SK-N-SH treated with all-trans-retinoic acid at 6 μM for 48 hours (cell line): ENCODE measurements at regions not wholly inside any gene's neighbourhood (a gene's known extent, or its start where the extent isn't known, plus 50 kb on each side); places are given as distances from the start of the nearest gene placed in this dataset.

Source experiments
- POU6F1 ChIP-seq: fragments of 250-450 bp; sonication (Bioruptor Pico); IDR thresholded peaks from 2 replicates; pipeline ENCODE4 v1.8.0; 2021; ENCODE audit warnings: low read depth, mild to moderate bottlenecking, moderate library complexity, borderline replicate concordance
- ZFP3 ChIP-seq: fragments of 250-450 bp; sonication (Bioruptor Pico); IDR thresholded peaks from 2 replicates; pipeline ENCODE4 v1.5.0; 2020; ENCODE audit warnings: mild to moderate bottlenecking, moderate library complexity
- ZFP30 ChIP-seq: fragments of 450-650 bp; formaldehyde crosslinking; IDR thresholded peaks from 2 replicates; pipeline ENCODE4 v1.5.0; 2022; ENCODE audit warnings: mild to moderate bottlenecking, moderate library complexity

GRCh38 chr14:104286086-104286485 is 147.7 kb downstream of the KIF26A start:
- TF ChIP-seq POU6F1 (CRISPR knock-in tag) (no peak), ZFP3 (CRISPR knock-in tag) (no peak), ZFP30 (no peak)
